ENCODE measurements at regions not wholly inside any gene's neighbourhood (a gene's known extent, or its start where the extent isn't known, plus 50 kb on each side); places are given as distances from the start of the nearest gene placed in this dataset.

- TF ChIP-seq CTCF (IDR thresholded peaks at IDR 0.05) (no peak), POLR2A (IDR thresholded peaks at IDR 0.05) (no peak)
Observed at GRCh38 chr2:120976501-120977307, 241.0 kb downstream of the GLI2 start.

Data from ovary (tissue), 3 donors.